IMR-90 (cell line): ENCODE measurements at regions not wholly inside any gene's neighbourhood (a gene's known extent, or its start where the extent isn't known, plus 50 kb on each side); places are given as distances from the start of the nearest gene placed in this dataset.

ENCODE experiments used
- ATAC-seq: fragments of 200-7000 bp; cut with Tn5 transposase; 2 replicates; pipeline ENCODE4 v1.9.1; 2020; ENCODE audit warnings: low read depth, mild to moderate bottlenecking, moderate library complexity
- BruUV-seq: library from RNA; stranded (reverse); fragments of 400-500 nt; replicated peaks from 2 replicates; lab custom pipeline; 2021; lab: Mats Ljungman, UMichigan
- CTCF ChIA-PET: fragments of 300-600 bp; formaldehyde crosslinking; extraction: SDS; loops from one replicate; lab custom pipeline; 2021; ENCODE audit warnings: antibody characterized with exemption; lab: Yijun Ruan, JAX
- POLR2A ChIA-PET: fragments of 300-600 bp; sonication (Branson Sonifier 250); formaldehyde crosslinking; loops from one replicate; lab custom pipeline; 2022; ENCODE audit warnings: antibody characterized with exemption; ENCODE audit not compliant: unreplicated experiment; lab: Charles Lee
- DNase-seq: peaks from one replicate; pipeline ENCODE4 v3.0.0; 2013
- H2AFZ ChIP-seq: replicated peaks from 2 replicates; pipeline ENCODE3; 2013; ENCODE audit warnings: low read length, mild to moderate bottlenecking; ENCODE audit not compliant: poor library complexity
- H2AK5ac ChIP-seq: 2 replicates; pipeline ENCODE4 v1.6.1; 2013; ENCODE audit warnings: low read depth, low read length, inconsistent platforms
- H2AK9ac ChIP-seq: replicated peaks from 2 replicates; pipeline ENCODE3; 2013; ENCODE audit warnings: mild to moderate bottlenecking, low read depth, low read length, moderate library complexity; ENCODE audit not compliant: poor library complexity
- H2BK120ac ChIP-seq: 2 replicates; pipeline ENCODE4 v1.6.1; 2013; ENCODE audit warnings: low read depth, low read length, inconsistent platforms
- H2BK15ac ChIP-seq: 3 replicates; pipeline ENCODE4 v1.6.1; 2013; ENCODE audit warnings: low read depth, low read length, inconsistent platforms
- H2BK20ac ChIP-seq: 2 replicates; pipeline ENCODE4 v1.6.1; 2013; ENCODE audit warnings: low read depth, mild to moderate bottlenecking, inconsistent platforms, low read length, moderate library complexity
- H2BK5ac ChIP-seq: 2 replicates; pipeline ENCODE4 v1.6.1; 2013; ENCODE audit warnings: mild to moderate bottlenecking, low read depth, low read length, inconsistent platforms; ENCODE audit not compliant: poor library complexity, severe bottlenecking
- H3K14ac ChIP-seq: replicated peaks from 2 replicates; pipeline ENCODE4 v1.6.1; 2013; ENCODE audit warnings: low read depth, low read length, inconsistent platforms
- H3K18ac ChIP-seq: 2 replicates; pipeline ENCODE4 v1.6.1; 2013; ENCODE audit warnings: low read depth, low read length, control low read depth
- H3K23ac ChIP-seq: 2 replicates; pipeline ENCODE4 v1.6.1; 2013; ENCODE audit warnings: low read depth, low read length, inconsistent platforms
- H3K27ac ChIP-seq: 2 replicates; pipeline ENCODE4 v1.5.1; 2013; ENCODE audit warnings: mild to moderate bottlenecking, control low read depth, low read length; ENCODE audit not compliant: insufficient read depth
- H3K27me3 ChIP-seq: 2 replicates; pipeline ENCODE4 v1.6.1; 2013; ENCODE audit warnings: low read length; ENCODE audit not compliant: control insufficient read depth, insufficient read depth
- H3K36me3 ChIP-seq: 2 replicates; pipeline ENCODE4 v1.6.1; 2013; ENCODE audit warnings: low read length, mixed read lengths; ENCODE audit not compliant: control insufficient read depth, insufficient read depth
- H3K4ac ChIP-seq: 2 replicates; pipeline ENCODE4 v1.6.1; 2013; ENCODE audit warnings: low read depth, low read length, inconsistent platforms
- H3K4me1 ChIP-seq: 2 replicates; pipeline ENCODE4 v1.6.1; 2013; ENCODE audit warnings: low read length, mixed read lengths; ENCODE audit not compliant: control insufficient read depth, insufficient read depth
- H3K4me2 ChIP-seq: 2 replicates; pipeline ENCODE4 v1.6.1; 2013; ENCODE audit warnings: low read depth, mild to moderate bottlenecking, control low read depth, low read length, moderate library complexity
- H3K4me3 ChIP-seq: 2 replicates; pipeline ENCODE4 v1.5.1; 2013; ENCODE audit warnings: low read depth, mild to moderate bottlenecking, control low read depth, low read length, moderate library complexity; ENCODE audit not compliant: insufficient read depth
- H3K56ac ChIP-seq: 2 replicates; pipeline ENCODE4 v1.6.1; 2013; ENCODE audit warnings: low read length, inconsistent platforms; ENCODE audit not compliant: insufficient read depth; ENCODE audit errors: extremely low read depth
- H3K79me1 ChIP-seq, 2 experiments: 2 replicates each; pipeline ENCODE4 v1.6.1; 2013; ENCODE audit warnings: low read length in 2 of 2, inconsistent platforms in 1 of 2, low read depth in 1 of 2
- H3K9ac ChIP-seq: 2 replicates; pipeline ENCODE4 v1.6.1; 2013; ENCODE audit warnings: low read depth, low read length, control low read depth
- H3K9me1 ChIP-seq: 2 replicates; pipeline ENCODE4 v1.6.1; 2013; ENCODE audit warnings: low read length, inconsistent platforms; ENCODE audit not compliant: insufficient read depth
- H3K9me3 ChIP-seq: 2 replicates; pipeline ENCODE4 v1.6.1; 2013; ENCODE audit warnings: low read length; ENCODE audit not compliant: control insufficient read depth, insufficient read depth
- H4K20me1 ChIP-seq: 2 replicates; pipeline ENCODE4 v1.6.1; 2013; ENCODE audit warnings: low read length, inconsistent platforms; ENCODE audit not compliant: insufficient read depth
- H4K5ac ChIP-seq: 2 replicates; pipeline ENCODE4 v1.6.1; 2013; ENCODE audit warnings: mild to moderate bottlenecking, low read depth, low read length, control low read depth
- H4K8ac ChIP-seq, 2 experiments: 2 replicates each; pipeline ENCODE4 v1.6.1; 2013; ENCODE audit warnings: low read depth in 2 of 2, low read length in 2 of 2, control low read depth in 1 of 2, inconsistent platforms in 1 of 2
- H4K91ac ChIP-seq: 2 replicates; pipeline ENCODE4 v1.6.1; 2013; ENCODE audit warnings: low read depth, low read length, inconsistent platforms; ENCODE audit not compliant: insufficient read depth
- CHD1 ChIP-seq: IDR thresholded peaks from 2 replicates; pipeline ENCODE4 v1.6.1; 2012; ENCODE audit warnings: low read depth, low read length, improper control_type of control experiment
- FOS ChIP-seq: fragments of 150-350 bp; IDR thresholded peaks from 2 replicates; pipeline ENCODE4 v1.6.1; 2016; ENCODE audit warnings: low read depth, low read length
- RFX5 ChIP-seq: IDR thresholded peaks from 2 replicates; pipeline ENCODE4 v1.8.0; 2012; ENCODE audit warnings: low read depth, mild to moderate bottlenecking, low read length, moderate library complexity
- SMC3 ChIP-seq: fragments of 150-350 bp; IDR thresholded peaks from 2 replicates; pipeline ENCODE4 v1.6.1; 2016; ENCODE audit warnings: low read depth, mild to moderate bottlenecking, antibody characterized with exemption, low read length, moderate library complexity
- WGBS, 2 experiments: methylation state at CpG; one replicate each; pipeline versions ENCODE4 v1.1.5 to v1.1.7; 2013; ENCODE audit warnings: missing lambda C conversion rate in 2 of 2; ENCODE audit not compliant: insufficient read length in 1 of 2; ENCODE audit errors: extremely low coverage in 2 of 2; 5-methylcytosine and 5-hydroxymethylcytosine counted together
- dilution Hi-C: fragments of 300-500 bp; cut with HindIII; formaldehyde crosslinking; loops from one replicate; pipeline ENCODE4 v1.14.3; 2018; ENCODE audit warnings: low sequenced_read_pairs; ENCODE audit not compliant: unreplicated experiment
- in situ Hi-C: fragments of 300-500 bp; cut with MboI; formaldehyde crosslinking; loops from 3 replicates; pipeline ENCODE4 v1.14.3; 2019; ENCODE audit warnings: low sequenced_read_pairs, inconsistent platforms, mixed read lengths
- intact Hi-C: fragments of 100-400 bp; cut with micrococcal nuclease; formaldehyde crosslinking; loops from 2 replicates; pipeline ENCODE4 v1.10.0; 2022

DNA sequence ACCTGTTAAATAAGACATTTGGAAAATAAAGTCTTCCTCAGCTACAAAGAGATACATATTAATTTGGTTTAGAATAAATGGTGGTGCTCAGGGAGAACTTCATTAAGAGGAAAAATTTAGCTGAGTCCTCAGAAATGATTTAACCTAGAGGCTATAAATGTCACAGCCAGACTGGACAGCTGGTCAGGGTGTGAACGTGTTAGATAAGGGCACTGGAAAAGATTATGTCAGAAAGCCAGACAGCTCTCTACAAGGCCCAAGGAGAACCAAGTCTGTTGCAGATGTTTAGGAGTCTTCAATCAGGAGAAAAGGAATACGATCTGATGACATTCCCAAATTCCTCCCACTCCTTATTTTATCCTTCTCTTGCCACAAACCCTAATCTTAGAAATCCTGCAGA is 265.2 kb downstream of the MAT2B start:
- no peak overlapping the region for H4K5ac ChIP-seq
- no peaks in the 10 kb centered on the region for H3K36me3 ChIP-seq
- WGBS, 2 experiments, result no CpG with 5 or more reads among the region's 2 CpGs
- no peaks in the 10 kb centered on the region for H3K27me3 ChIP-seq
- no peak overlapping the region for H3K4me3 ChIP-seq
- in situ Hi-C loops (no loop called here), intact Hi-C loops (no loop called here), dilution Hi-C loops (no loop called here)
- ChIA-PET POLR2A (no interaction called here), CTCF (no interaction called here)
- no peaks in the 10 kb centered on the region for H3K4me1 ChIP-seq
- H3K14ac ChIP-seq, result no peak overlapping the region
- no peak overlapping the region for H3K27ac ChIP-seq
- no peak for ATAC-seq
- no peak overlapping the region for H2BK120ac ChIP-seq
- no peak overlapping the region for H2AK5ac ChIP-seq
- DNase-seq, result no peak
- no peak overlapping the region for H3K23ac ChIP-seq
- no peak overlapping the region for H4K8ac ChIP-seq
- no peak for TF ChIP-seq FOS
- no peak for TF ChIP-seq RFX5
- no peak for TF ChIP-seq SMC3
- no peak for TF ChIP-seq CHD1
- H2AK9ac ChIP-seq, result no peak overlapping the region
- no peaks in the 10 kb centered on the region for H3K9me3 ChIP-seq
- no peak overlapping the region for H3K9ac ChIP-seq
- no peak overlapping the region for H3K4ac ChIP-seq
- no peak overlapping the region for H2BK15ac ChIP-seq
- no peaks in the 10 kb centered on the region for H3K9me1 ChIP-seq
- no peak overlapping the region for H2BK20ac ChIP-seq
- H2AFZ ChIP-seq, result no peak overlapping the region
- no peak overlapping the region for H3K56ac ChIP-seq
- H3K18ac ChIP-seq, result no peak overlapping the region
- no peak overlapping the region for H2BK5ac ChIP-seq
- H4K91ac ChIP-seq, result no peak overlapping the region
- H3K79me1 ChIP-seq, result no peaks in the 10 kb centered on the region
- H3K4me2 ChIP-seq, result no peak overlapping the region
- no peaks in the 10 kb centered on the region for H4K20me1 ChIP-seq
- no TSS peak for BruUV-seq
